ENCODE measurements at regions not wholly inside any gene's neighbourhood (a gene's known extent, or its start where the extent isn't known, plus 50 kb on each side); places are given as distances from the start of the nearest gene placed in this dataset.

GRCh38 chr4:24091639-24092233, 201.9 kb upstream of the PPARGC1A start:
- no peak for DNase-seq

GRCh38 chr4:24089851-24090534, 200.1 kb upstream of the PPARGC1A start:
- DNase-seq: no peak

- no peak for DNase-seq
These were observed 191.0 kb upstream of the PPARGC1A start for GRCh38 chr4:24080871-24081270.

- no peak for DNase-seq
These were observed 188.6 kb upstream of the PPARGC1A start for GRCh38 chr4:24078347-24078962.

- DNase-seq: no peak
These were observed 187.0 kb upstream of the PPARGC1A start for GRCh38 chr4:24076811-24077210.

GRCh38 chr4:24073948-24074347, 184.1 kb upstream of the PPARGC1A start:
- DNase-seq: no peak

GRCh38 chr4:24071612-24072372, 181.9 kb upstream of the PPARGC1A start:
- DNase-seq: no peak

- no peak for DNase-seq
These were observed 180.3 kb upstream of the PPARGC1A start for GRCh38 chr4:24070117-24070516.

- DNase-seq: no peak
These were observed 177.7 kb upstream of the PPARGC1A start for GRCh38 chr4:24067367-24068193.

GRCh38 chr4:24065974-24066373, 176.1 kb upstream of the PPARGC1A start:
- DNase-seq: no peak

- peak; percentile 7 for DNase-seq
These were observed 173.9 kb upstream of the PPARGC1A start for GRCh38 chr4:24063731-24064130.

- DNase-seq: no peak
These were observed 171.1 kb upstream of the PPARGC1A start for GRCh38 chr4:24060932-24061331.

GRCh38 chr4:24059839-24060238, 170.0 kb upstream of the PPARGC1A start:
- DNase-seq: no peak

- DNase-seq: no peak
These were observed 168.2 kb upstream of the PPARGC1A start for GRCh38 chr4:24057915-24058559.

- no peak for DNase-seq
These were observed 166.4 kb upstream of the PPARGC1A start for GRCh38 chr4:24056289-24056688.

GRCh38 chr4:24055623-24056022, 165.8 kb upstream of the PPARGC1A start:
- DNase-seq: no peak

- DNase-seq: no peak
These were observed 165.1 kb upstream of the PPARGC1A start for GRCh38 chr4:24054910-24055309.

GRCh38 chr4:24053934-24054333, 164.1 kb upstream of the PPARGC1A start:
- DNase-seq: no peak

- no peak for DNase-seq
These were observed 155.1 kb upstream of the PPARGC1A start for GRCh38 chr4:24044610-24045589.

GRCh38 chr4:24042094-24042493, 152.2 kb upstream of the PPARGC1A start:
- no peak for DNase-seq

- no peak for DNase-seq
These were observed 151.0 kb upstream of the PPARGC1A start for GRCh38 chr4:24040811-24041210.

Data from NCI-H1105 (cell line).